ENCODE measurements at regions not wholly inside any gene's neighbourhood (a gene's known extent, or its start where the extent isn't known, plus 50 kb on each side); places are given as distances from the start of the nearest gene placed in this dataset.
A peak's percentile ranks its signal among the peaks of the same experiment; 100 is the strongest.

DNA sequence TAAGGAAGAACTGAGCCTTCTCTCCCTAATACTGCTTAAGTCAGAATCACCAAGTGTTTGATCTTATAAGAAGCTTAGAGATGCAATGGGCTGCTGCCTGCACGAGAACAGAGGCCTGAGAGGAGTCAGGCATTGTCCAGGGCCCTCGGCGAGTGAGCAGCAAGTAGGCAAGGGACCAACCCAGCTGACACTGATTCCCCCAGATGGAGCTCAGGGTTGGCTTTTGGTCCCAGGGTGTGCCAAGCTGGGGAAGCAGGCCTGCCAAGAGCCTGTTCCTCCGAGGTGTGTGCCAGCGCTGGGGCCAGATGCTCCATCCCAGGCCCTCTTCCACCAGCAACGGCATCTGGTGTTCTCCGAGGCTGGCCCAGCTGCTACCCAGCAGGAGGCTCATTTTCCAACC lies 222.0 kb upstream of the ZMIZ1 start:
- POLR2A ChIA-PET = no interaction called here
- no peak for DNase-seq

DNA sequence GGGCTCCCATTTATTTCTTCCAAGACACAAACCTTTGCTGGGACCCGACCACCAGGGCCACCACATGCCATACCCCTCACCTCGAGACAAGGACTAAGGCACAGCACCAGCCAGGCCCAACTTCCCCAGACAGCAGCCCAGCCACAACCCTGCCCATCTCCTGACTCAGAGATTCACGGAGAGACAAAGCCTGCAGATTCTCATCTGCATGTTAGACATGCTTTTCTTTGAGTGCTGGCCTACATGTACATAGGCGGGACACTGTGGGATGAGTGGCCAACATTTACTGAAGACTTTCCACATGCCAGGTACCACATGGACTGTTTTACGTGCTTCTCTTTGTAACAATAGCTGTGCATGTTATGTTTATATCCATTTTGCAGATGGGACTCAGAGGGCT lies 221.3 kb upstream of the ZMIZ1 start:
- no peak for ATAC-seq
- CTCF ChIA-PET = interaction anchor here (0.6 kb wide), 1 partner anchor 342 kb away, joined by 3 read pairs; no protein-coding TSS in a partner anchor
- H3K4me1 Mint-ChIP-seq = no peaks in the 10 kb centered on the region
- DNase-seq = no peak
- POLR2A ChIA-PET = no interaction called here
- H3K4me3 Mint-ChIP-seq = no peak overlapping the region
- no peak overlapping the region for H3K27ac Mint-ChIP-seq
- no peaks in the 10 kb centered on the region for H3K36me3 Mint-ChIP-seq (ENCODE audit: low read depth)
- intact Hi-C loops (cut with DNase I, micrococcal nuclease) = no loop called here
- peaks cover 4% of the 10 kb centered on the region for H3K9me3 Mint-ChIP-seq (ENCODE audit: low read depth)
- H3K27me3 Mint-ChIP-seq = no peaks in the 10 kb centered on the region

More for the DNA sequence above, 222.0 kb upstream of the ZMIZ1 start:
- Mint-ChIP-seq H3K4me3 (no peak overlapping the region), H3K9me3 (ENCODE audit: low read depth) (peaks cover 4% of the 10 kb centered on the region), H3K27me3 (no peaks in the 10 kb centered on the region), H3K36me3 (ENCODE audit: low read depth) (no peaks in the 10 kb centered on the region), H3K27ac (no peak overlapping the region), H3K4me1 (no peaks in the 10 kb centered on the region)
- intact Hi-C loops (cut with DNase I, micrococcal nuclease) = no loop called here
- CTCF ChIA-PET = interaction anchor here (0.6 to 1.0 kb wide), 2 partner anchors 14 to 222 kb away, joined by 3 to 5 read pairs; no protein-coding TSS in a partner anchor
- ATAC-seq = no peak

DNA sequence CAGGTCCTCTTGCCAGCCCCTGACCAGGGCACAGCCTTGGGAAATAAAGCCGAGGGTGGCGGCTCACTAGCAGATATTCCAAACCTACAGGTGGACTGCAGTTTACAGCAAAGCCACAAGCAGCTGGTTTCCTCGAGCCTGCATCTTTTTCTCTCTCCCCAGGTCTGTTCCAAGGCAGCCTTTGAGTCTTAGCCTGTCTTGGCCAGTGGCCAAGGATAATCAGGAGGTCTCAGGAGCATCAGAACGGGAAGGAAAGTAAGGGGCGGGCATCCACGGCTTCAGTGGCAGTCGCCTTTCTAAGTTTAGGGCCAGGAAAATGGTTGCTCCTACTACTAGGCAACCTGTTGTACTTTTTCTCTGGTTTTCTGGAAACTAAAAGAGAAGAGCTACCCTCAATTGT lies 219.7 kb upstream of the ZMIZ1 start:
- Mint-ChIP-seq H3K27ac (no peak overlapping the region), H3K27me3 (no peaks in the 10 kb centered on the region)

DNA sequence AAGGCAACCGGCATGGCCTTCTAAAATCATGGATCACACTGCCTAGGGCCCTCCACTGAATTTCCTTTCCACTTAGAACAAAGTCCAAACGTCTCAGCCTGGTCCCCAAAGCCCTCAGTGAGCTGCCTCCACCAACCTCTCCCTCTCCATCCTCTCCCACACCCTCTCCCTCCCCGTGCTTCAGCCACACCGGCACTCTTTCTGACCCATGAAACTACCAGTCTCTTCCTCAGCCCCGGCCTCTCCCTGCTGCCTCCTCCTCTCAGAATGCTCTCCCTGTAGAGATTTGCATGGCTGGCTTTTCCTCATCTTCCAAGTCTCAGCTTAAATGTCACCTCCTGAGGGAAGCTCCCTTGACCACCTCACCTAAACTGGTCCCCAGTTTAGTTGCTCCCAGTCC lies 219.0 kb upstream of the ZMIZ1 start:
- CTCF ChIA-PET = interaction anchor here (0.8 kb wide), 1 partner anchor 345 kb away, joined by 3 read pairs; no protein-coding TSS in a partner anchor
- POLR2A ChIA-PET = no interaction called here
- Mint-ChIP-seq H3K4me1 (no peaks in the 10 kb centered on the region), H3K27ac (no peak overlapping the region), H3K9me3 (ENCODE audit: low read depth) (no peaks in the 10 kb centered on the region), H3K27me3 (no peaks in the 10 kb centered on the region), H3K4me3 (no peak overlapping the region), H3K36me3 (ENCODE audit: low read depth) (no peaks in the 10 kb centered on the region)
- intact Hi-C loops (cut with DNase I, micrococcal nuclease) = loop anchor here in 1 of 2 experiments (10.0 kb wide), 1 partner anchor 345 kb away; no protein-coding TSS in a partner anchor
- DNase-seq = no peak
- no peak for ATAC-seq

More for the DNA sequence above, 219.7 kb upstream of the ZMIZ1 start:
- H3K9me3 Mint-ChIP-seq (ENCODE audit: low read depth) = no peaks in the 10 kb centered on the region
- DNase-seq = no peak
- no peaks in the 10 kb centered on the region for H3K4me1 Mint-ChIP-seq
- no peaks in the 10 kb centered on the region for H3K36me3 Mint-ChIP-seq (ENCODE audit: low read depth)
- CTCF ChIA-PET = interaction anchor here (0.8 kb wide), 1 partner anchor 346 kb away, joined by 3 read pairs; no protein-coding TSS in a partner anchor
- ATAC-seq = no peak
- POLR2A ChIA-PET = no interaction called here
- H3K4me3 Mint-ChIP-seq = no peak overlapping the region
- intact Hi-C loops (cut with DNase I, micrococcal nuclease) = no loop called here

DNA sequence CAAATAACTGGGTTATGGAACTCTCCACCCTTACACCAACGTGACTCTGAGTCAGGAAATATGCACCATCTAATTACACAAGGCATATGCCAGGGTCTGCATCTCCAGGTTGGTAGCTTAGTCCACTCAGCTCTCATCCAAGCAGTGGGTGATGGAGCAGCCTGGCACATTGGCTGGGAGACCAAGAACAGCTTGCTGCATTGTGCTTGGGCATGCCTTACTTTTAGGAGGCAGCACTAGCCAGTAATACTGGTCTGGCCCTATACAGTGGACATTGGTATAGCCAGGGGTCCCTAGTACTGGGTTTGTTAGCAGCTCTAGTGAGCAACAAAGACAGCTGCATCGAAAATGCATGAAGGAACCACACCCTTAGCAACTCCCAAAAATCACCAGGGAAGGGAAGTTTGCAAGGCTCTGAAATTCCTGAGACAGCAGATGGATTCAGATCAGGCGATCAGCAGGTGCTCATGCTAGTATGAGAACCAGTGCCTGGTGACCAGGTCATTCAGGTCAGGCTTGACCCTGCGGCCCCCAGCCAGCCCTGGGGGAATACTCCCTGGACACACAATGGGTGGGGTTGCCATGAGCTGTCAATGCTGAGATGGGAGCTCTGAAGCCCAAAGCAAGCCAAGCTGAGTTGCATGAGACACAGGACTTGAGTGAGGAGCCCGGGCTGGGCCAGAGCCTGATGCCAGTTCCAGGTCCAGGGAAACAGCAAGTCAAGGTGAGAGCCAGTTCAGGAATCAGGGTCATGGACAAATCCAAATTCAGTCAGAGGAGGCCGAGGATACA lies 217.9 kb upstream of the ZMIZ1 start:
- Mint-ChIP-seq H3K27ac (no peak overlapping the region), H3K9me3 (ENCODE audit: low read depth) (no peaks in the 10 kb centered on the region), H3K36me3 (ENCODE audit: low read depth) (no peaks in the 10 kb centered on the region), H3K4me1 (no peaks in the 10 kb centered on the region), H3K4me3 (no peak overlapping the region), H3K27me3 (no peaks in the 10 kb centered on the region)
- ChIA-PET CTCF (no interaction called here), POLR2A (no interaction called here)
- DNase-seq (no peak), ATAC-seq (no peak)
- intact Hi-C loops (cut with DNase I, micrococcal nuclease) = loop anchor here in 1 of 2 experiments (10.0 kb wide), 1 partner anchor 344 kb away; no protein-coding TSS in a partner anchor

DNA sequence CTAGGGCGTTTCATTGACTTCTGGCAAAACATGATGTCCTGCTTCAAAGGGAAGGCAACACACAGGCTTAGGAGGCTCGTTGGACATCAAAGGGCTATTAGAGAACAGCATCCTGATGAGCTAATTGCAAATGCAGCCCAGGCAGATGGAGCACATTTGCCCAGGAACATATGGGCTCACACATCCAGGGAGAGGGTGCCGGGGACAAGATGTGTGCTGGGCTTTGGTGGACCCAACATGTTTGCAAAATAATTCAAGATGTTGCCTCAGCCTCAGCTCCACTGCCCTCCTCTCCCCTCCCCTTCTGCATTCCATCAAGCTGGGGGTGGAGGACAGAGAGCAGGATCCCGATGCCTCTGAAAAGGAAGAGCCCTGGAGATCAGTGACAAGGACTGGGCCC lies 217.1 kb upstream of the ZMIZ1 start:
- Mint-ChIP-seq H3K4me1 (no peaks in the 10 kb centered on the region), H3K9me3 (ENCODE audit: low read depth) (no peaks in the 10 kb centered on the region), H3K27me3 (no peaks in the 10 kb centered on the region), H3K4me3 (no peak overlapping the region), H3K27ac (no peak overlapping the region), H3K36me3 (ENCODE audit: low read depth) (no peaks in the 10 kb centered on the region)
- POLR2A ChIA-PET = no interaction called here
- CTCF ChIA-PET = interaction anchor here (1.4 kb wide), 1 partner anchor 344 kb away, joined by 5 read pairs; no protein-coding TSS in a partner anchor
- DNase-seq = no peak
- ATAC-seq = no peak
- intact Hi-C loops (cut with DNase I, micrococcal nuclease) = loop anchor here in 1 of 2 experiments (10.0 kb wide), 1 partner anchor 343 kb away; no protein-coding TSS in a partner anchor

DNA sequence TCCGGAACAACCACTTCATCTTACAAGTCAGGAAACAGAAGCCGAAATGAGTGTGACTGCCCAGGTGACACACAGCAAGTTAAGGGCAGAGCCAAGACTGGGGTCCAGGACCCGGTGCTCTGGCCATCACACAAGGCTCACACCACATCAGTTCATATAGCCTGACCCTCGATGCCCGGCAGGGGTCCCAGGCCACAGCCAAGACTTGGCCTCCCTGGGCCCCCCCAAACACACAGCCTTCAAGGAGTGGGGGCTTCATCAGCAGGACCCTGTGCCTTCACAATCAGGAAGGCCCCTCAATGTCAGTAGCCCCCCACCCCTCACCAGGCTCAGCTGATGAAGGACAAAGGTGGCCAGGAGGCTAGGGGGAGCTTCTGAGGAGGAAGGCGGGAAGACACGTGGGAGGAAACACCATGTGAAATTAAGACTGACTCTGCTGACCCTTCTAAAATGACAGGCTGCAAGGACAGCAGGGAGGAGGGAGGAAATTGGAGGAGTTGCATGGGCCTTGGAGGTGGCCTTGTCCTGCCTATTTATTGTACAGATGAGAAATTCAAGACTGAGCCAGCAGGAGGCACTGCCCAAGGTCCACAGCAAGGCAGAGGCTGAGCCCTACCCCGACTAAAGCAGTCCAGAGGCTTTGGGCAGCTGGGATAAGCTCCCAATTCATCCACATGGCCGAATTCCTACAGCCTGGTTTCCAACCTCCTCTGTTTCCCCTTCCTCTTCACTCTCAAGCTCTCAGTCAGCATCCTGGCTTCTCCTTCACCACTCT lies 216.1 kb upstream of the ZMIZ1 start:
- peak; percentile 42 for ATAC-seq
- Mint-ChIP-seq H3K36me3 (ENCODE audit: low read depth) (no peaks in the 10 kb centered on the region), H3K4me3 (no peak overlapping the region), H3K27ac (no peak overlapping the region), H3K4me1 (no peaks in the 10 kb centered on the region), H3K9me3 (ENCODE audit: low read depth) (no peaks in the 10 kb centered on the region), H3K27me3 (no peaks in the 10 kb centered on the region)
- peak; percentile 34 for DNase-seq
- ChIA-PET CTCF (interaction anchor here (0.6 to 1.4 kb wide), 4 partner anchors 116 to 343 kb away, joined by 3 to 6 read pairs (median 4); no protein-coding TSS in a partner anchor), POLR2A (interaction anchor here (0.7 kb wide), 1 partner anchor 172 kb away, joined by 5 read pairs; no protein-coding TSS in a partner anchor)
- intact Hi-C loops (cut with DNase I, micrococcal nuclease) = loop anchor here (1.0 to 10.0 kb wide), 2 partner anchors 342 to 344 kb away; no protein-coding TSS in a partner anchor

DNA sequence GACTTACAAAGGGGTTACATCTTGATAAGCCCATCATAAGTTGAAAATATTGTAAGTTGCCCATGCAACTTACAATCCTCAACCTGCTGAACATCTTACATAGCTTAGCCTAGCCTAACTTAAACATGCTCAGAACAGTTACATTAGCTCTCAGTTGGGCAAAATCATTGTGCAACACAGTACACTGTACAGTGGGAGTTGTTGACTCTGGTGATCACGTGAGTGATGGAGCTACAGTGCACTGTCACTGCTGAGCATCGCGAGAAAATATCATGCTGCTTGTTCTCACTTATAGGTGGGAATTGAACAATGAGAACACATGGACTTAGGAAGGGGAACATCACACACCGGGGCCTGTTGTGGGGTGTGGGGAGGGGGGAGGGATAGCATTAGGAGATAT lies 214.9 kb upstream of the ZMIZ1 start:
- Mint-ChIP-seq H3K27me3 (no peaks in the 10 kb centered on the region), H3K4me1 (no peaks in the 10 kb centered on the region), H3K36me3 (ENCODE audit: low read depth) (no peaks in the 10 kb centered on the region), H3K27ac (no peak overlapping the region), H3K4me3 (no peak overlapping the region), H3K9me3 (ENCODE audit: low read depth) (no peaks in the 10 kb centered on the region)
- CTCF ChIA-PET = interaction anchor here (0.9 kb wide), 1 partner anchor 341 kb away, joined by 4 read pairs; no protein-coding TSS in a partner anchor
- ATAC-seq (no peak), DNase-seq (no peak)
- intact Hi-C loops (cut with DNase I, micrococcal nuclease) = loop anchor here (1.0 to 10.0 kb wide), 2 partner anchors 341 to 342 kb away; no protein-coding TSS in a partner anchor
- POLR2A ChIA-PET = no interaction called here

DNA sequence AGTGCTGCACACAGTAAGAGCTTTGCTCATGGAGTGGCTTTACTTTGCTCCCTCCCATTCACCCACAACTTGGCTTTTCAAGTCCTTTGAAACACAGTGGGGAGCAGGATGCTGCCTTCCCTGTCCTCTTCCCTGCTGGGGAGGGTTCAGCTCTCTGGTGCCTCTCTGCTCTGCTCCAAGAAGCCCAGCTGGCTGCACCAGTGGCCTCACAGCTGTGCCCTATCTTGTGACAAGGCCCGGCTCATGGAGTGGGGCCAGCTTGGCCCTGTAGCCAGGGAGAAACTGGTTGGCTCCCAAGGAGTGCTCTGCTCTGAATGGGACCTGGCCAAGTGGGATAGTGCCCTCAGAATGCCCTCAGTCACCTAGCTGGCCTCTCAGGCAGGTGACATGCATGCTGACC lies 212.3 kb upstream of the ZMIZ1 start:
- Mint-ChIP-seq H3K27me3 (no peaks in the 10 kb centered on the region), H3K4me1 (no peaks in the 10 kb centered on the region), H3K36me3 (ENCODE audit: low read depth) (no peaks in the 10 kb centered on the region), H3K27ac (no peak overlapping the region), H3K9me3 (ENCODE audit: low read depth) (no peaks in the 10 kb centered on the region), H3K4me3 (no peak overlapping the region)
- intact Hi-C loops (cut with DNase I, micrococcal nuclease) = loop anchor here in 1 of 2 experiments (10.0 kb wide), 1 partner anchor 338 kb away; no protein-coding TSS in a partner anchor
- ATAC-seq (no peak), DNase-seq (no peak)
- ChIA-PET CTCF (interaction anchor here (0.6 kb wide), 1 partner anchor 8 kb away, joined by 3 read pairs; no protein-coding TSS in a partner anchor), POLR2A (no interaction called here)

DNA sequence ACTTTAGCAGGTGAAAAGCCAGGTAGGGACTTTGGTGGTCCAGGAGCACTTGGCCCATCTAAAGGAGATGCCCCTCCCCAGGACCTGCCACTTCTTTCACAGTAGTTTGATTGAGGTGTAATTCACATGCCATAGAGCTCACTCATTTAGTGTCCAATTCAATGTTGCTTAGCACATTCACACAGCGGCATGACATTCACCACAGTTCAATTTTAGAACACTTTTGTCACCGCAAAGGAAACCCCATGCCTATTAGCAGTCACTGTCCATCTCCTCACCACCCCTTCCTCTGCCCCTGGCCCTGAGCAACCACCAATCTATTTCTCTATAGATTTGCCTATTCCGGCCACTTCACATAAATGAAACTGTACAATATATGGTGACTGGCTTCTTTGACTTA lies 211.6 kb upstream of the ZMIZ1 start:
- ChIA-PET POLR2A (no interaction called here), CTCF (no interaction called here)
- Mint-ChIP-seq H3K27ac (no peak overlapping the region), H3K4me1 (no peaks in the 10 kb centered on the region), H3K36me3 (ENCODE audit: low read depth) (no peaks in the 10 kb centered on the region), H3K9me3 (ENCODE audit: low read depth) (no peaks in the 10 kb centered on the region), H3K27me3 (no peaks in the 10 kb centered on the region), H3K4me3 (no peak overlapping the region)
- no peak for ATAC-seq
- no peak for DNase-seq
- intact Hi-C loops (cut with DNase I, micrococcal nuclease) = loop anchor here in 1 of 2 experiments (10.0 kb wide), 1 partner anchor 338 kb away; no protein-coding TSS in a partner anchor

DNA sequence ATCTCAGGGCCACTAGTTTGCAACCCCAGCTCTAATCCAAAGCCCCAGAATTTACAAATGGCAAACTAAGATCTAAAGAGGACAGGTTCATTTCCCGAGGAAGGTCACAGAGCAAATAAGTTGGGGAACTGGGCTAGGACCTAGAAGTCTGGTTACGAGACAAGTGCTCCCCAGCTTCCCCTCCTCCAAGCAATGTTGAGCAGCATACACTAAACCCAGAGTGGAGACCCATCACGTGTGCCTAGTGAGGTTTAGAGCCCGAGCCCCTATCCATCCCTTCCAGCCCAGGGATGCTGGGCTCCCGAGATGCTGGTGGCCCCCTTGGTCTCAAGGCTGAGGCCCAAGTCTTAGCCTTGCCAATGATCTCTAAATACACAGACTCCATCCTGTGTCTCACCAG lies 209.5 kb upstream of the ZMIZ1 start:
- DNase-seq (no peak), ATAC-seq (no peak)
- Mint-ChIP-seq H3K27me3 (no peaks in the 10 kb centered on the region), H3K27ac (no peak overlapping the region), H3K9me3 (ENCODE audit: low read depth) (no peaks in the 10 kb centered on the region), H3K4me3 (no peak overlapping the region), H3K4me1 (no peaks in the 10 kb centered on the region), H3K36me3 (ENCODE audit: low read depth) (no peaks in the 10 kb centered on the region)
- POLR2A ChIA-PET = no interaction called here
- intact Hi-C loops (cut with DNase I, micrococcal nuclease) = loop anchor here in 1 of 2 experiments (10.0 kb wide), 1 partner anchor 336 kb away; no protein-coding TSS in a partner anchor
- CTCF ChIA-PET = interaction anchor here (0.7 kb wide), 1 partner anchor 557 kb away, joined by 3 read pairs; no protein-coding TSS in a partner anchor

All from activated CD4-positive, alpha-beta T cell treated with anti-CD3 and anti-CD28 coated beads for 36 hours (primary cell).